Ureter (tissue), 1 donor: ENCODE measurements at regions not wholly inside any gene's neighbourhood (a gene's known extent, or its start where the extent isn't known, plus 50 kb on each side); places are given as distances from the start of the nearest gene placed in this dataset.

Source experiments
- DNase-seq: peaks from one replicate; pipeline ENCODE4 v3.0.0-alpha.2; 2020; ENCODE audit warnings: low spot score
- donor health status: DM: yes; HTN: yes; CAD: no.

DNA sequence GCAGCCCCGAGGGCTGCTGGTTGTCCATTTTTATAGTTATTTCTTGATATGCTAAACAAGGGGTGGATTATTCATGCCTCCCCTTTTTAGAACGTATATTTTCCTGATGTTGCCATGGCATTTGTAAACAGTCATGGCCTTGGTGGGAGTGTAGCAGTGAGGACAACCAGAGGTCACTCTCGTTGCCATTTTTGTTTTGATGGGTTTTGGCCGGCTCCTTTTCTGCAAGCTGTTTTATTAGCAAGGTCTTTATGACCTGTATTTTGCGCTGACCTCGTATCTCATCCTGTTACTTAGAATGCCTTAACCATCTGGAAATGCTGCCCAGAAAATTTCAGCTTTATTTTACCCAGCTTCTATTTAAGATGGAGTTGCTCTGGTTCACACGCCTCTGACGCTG lies 825.8 kb upstream of the CDH2 start:
- no peak for DNase-seq

- DNase-seq = no peak
Measured at GRCh38 chr18:28999726-29000125, 822.8 kb upstream of the CDH2 start.

- no peak for DNase-seq
Measured at GRCh38 chr18:28995319-28995718, 818.4 kb upstream of the CDH2 start.

DNA sequence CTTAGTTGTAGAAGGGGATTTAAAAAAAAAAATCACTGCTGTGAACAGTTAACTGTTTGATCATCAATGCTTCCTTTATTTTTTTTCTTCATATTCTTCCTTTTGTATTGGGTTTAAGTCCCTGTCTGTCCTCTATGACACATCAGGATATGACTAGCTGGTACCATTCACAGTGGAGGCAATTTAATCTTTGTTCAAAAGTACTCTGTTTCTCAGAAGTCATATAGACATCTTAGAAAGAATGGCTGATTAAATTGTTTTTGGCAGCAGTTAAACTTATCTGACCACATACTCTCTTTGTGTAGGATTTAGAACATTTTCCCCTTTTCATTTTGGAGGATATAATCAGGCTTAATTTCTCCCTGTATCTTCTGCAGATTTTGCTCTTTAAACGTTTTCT lies 807.8 kb upstream of the CDH2 start:
- no peak for DNase-seq

DNA sequence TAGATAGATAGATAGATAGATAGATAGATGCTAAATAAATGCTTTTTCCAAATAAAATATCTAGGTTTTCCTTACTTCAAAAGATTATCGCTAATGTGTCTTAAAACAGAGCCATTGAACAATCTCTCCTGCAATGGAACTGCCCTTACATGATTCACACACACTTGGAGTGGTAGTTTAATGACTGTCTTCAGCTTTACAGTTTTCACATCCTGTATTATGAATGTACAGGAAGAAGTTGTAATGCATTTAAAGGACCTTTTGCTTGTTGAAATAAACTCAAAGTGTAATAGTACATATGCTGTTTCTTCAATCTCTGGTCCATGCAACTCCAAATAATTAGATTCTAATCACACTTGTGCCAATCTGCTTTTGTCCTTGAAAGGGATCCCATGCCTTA lies 797.6 kb upstream of the CDH2 start:
- no peak for DNase-seq

- no peak for DNase-seq
Measured at GRCh38 chr18:28973324-28973723, 796.4 kb upstream of the CDH2 start.

GRCh38 chr18:28972333-28972907 lies 795.5 kb upstream of the CDH2 start:
- DNase-seq = no peak

DNA sequence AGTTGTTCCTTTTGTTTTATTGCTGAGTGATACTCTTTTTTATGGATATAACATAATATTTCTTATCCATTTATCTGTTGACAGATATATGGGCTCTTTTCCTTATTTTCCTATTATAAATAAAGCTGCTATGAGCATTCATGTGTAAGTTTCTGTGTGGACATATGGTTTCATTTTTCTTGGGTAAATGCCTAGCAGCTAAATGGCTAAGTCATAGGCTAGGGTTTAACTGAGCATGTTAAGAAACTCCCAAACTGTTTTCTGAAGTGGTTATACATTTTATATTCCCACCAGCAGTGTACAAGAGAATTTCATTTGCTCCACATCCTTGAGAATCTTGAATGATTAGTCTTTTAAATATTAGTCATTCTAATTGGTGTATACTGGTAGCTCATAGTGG lies 786.6 kb upstream of the CDH2 start:
- DNase-seq = no peak

GRCh38 chr18:28961669-28962228 lies 784.8 kb upstream of the CDH2 start:
- DNase-seq = no peak

GRCh38 chr18:28960146-28960545 lies 783.2 kb upstream of the CDH2 start:
- DNase-seq = no peak

GRCh38 chr18:28952339-28952738 lies 775.4 kb upstream of the CDH2 start:
- no peak for DNase-seq

DNA sequence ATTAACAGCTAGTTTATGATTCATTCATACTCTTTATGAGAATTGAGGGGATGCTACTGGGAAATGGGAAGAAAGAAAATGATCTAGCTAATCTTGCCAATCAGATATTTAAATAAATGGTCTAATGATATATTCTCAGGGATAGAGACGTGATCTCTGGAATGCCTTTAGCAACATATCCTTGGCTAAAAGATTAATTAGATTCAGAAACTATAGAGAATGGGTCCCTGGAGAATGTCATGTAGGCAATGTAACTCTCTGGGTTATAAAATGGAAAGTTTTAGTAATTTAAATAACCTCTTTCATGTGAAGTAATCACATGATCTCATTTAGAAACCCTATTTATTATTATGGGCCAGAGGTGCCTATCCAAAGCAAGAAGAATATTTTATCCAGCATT lies 771.0 kb upstream of the CDH2 start:
- DNase-seq = no peak

DNA sequence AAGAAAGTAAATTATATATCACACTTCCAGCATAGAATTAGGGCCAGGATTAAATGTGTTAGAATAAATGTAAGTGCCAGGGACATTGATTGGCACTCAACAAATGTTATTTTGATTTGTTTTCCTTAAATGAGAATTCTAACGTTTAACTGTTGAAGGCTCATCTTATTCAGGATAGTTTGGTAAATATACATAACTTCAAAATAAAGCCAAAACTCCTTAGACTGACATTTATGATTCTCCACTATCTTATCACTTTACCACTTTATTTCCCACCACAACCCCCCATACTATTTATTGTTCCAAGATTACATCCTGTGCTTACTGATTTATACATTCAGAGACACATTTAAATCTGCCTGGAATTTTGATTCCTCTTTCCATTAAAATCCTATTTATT lies 769.5 kb upstream of the CDH2 start:
- no peak for DNase-seq

DNA sequence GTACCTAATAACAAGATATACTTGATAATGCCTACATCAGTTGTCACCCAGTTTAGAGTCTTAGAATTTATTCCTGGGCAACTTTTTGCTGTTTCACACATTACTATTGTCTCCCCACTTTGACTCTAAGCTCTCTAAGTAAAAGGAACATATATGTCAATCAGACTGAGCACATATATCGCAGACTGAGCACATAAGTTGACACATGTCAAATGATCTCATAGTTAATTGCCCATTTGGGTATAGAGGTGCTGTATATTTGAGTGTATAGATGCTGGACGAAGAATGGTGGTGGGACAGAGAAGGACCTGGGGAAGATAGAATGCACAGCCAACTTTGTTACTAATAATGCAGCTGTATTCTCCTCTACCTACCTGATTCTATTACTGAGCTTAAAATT lies 746.0 kb upstream of the CDH2 start:
- DNase-seq = no peak

DNA sequence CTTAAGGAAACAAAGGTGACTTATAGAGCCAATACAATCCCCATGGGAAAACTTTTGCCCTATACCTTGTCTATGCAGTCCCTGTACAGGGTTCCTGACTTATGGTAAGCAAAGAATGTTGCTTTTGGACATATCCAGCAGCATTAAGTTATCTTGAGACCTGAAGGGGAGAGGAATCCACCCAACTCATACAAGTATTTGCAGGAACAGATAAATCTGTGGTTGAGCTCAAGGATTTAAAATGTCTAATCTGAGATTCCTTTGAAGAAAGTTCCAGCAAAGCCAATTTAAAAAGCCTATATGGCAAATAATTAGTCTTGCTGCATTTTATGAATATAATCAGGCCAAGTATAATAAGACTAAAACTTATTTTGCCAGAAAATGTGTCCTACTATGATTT lies 739.5 kb upstream of the CDH2 start:
- no peak for DNase-seq

GRCh38 chr18:28905509-28905908 lies 728.6 kb upstream of the CDH2 start:
- DNase-seq = no peak

DNA sequence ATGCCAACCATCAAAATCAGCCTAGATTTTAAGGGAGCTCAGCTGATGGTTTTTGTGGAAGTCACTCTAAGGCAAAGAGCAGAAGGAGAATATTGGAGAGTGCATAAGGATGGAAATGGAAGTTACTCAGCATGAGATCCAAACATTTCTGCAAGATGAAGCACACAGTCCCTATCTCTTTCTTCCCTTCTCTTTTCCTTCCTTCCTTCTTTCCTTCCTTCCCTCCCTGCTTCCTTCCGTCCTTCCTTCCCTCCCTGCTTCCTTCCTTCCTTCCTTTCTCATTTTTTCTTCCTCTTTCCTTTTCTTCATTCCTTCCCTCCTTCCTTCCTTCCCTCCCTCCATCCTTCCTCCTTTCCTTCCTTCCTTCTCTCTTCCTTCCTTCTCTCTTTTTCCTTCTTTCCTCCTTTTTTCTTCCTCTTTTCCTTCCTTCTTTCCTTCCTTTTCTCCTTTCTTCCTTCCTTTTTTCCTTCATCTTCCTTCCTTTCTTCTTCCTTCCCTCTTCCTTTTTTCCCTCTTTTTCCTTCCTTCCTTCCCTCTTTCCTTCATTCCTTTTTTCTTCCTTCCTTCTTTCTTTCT lies 727.9 kb upstream of the CDH2 start:
- DNase-seq = no peak

- DNase-seq = no peak
Measured at GRCh38 chr18:28903306-28903705, 726.4 kb upstream of the CDH2 start.

DNA sequence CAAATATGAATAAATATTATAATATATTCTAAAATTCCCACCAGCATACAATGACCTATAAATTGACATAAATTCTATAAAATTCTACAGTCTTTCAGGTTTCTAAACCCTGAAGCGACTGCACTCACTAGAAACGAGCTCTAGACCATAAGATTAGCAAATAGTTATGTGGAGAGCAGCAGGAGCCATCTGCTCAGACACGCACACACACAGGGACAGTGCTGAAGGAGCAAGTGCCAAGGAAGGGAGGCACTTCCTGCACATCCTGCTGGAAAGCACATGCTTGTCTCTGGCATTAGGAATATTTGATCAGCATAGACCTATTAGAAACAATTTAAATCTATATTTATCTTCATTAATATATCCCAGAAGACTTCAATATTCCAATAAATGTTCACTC lies 713.9 kb upstream of the CDH2 start:
- no peak for DNase-seq

DNA sequence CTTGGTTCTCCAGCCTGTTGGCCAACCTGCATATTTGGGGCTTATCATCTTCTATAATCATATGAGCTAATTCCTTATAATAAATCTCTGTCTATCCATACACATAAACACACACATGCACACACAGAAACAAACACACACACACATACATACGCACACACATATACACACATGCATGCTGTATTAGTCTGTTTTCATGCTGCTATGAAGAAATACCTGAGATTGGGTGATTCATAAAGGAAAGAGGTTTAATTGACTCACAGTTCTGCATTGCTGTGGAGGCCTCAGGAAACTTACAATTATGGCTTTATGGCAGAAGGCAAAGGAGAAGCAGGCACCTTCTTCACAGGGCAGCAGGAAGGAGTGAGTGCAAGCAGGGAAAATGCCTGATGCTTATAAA lies 707.4 kb upstream of the CDH2 start:
- DNase-seq = no peak

GRCh38 chr18:28880856-28881255 lies 703.9 kb upstream of the CDH2 start:
- DNase-seq = no peak

DNA sequence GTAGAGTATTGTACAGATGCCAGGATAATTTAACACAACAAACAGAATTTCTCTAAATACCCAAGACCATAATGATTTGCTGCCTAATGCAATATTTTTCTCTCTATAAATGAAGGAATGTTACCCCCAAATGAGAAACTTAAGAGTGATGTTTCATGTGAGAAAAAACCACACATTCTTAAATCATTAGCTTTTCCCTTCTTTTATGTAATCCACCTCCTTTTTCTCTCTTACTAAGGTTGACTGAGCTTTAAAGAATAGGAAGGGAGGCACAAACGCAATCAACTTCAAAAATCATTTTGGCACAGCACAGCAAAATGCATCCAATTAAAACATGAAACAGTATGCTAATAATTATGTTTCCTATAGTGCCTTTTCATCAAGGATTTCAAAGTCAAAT lies 698.1 kb upstream of the CDH2 start:
- no peak for DNase-seq

DNA sequence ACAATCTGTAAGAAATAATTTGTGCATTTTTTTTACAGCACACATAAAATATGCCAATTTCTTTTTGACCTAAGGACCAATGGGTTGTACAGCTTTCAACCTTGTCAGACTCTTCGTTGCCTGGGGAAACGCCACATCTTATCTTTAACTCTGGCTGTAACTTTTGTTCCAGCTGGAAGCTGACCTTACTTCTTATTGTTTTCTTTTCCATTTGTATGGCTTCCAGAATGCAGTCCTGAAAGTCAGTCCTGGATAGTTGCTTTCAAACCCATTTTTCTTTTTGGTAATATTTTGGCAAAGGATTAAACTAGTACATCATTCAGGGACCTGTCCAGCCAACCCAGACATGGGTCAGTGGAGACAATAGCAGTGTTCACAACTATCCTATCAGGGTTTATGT lies 686.5 kb upstream of the CDH2 start:
- no peak for DNase-seq

DNA sequence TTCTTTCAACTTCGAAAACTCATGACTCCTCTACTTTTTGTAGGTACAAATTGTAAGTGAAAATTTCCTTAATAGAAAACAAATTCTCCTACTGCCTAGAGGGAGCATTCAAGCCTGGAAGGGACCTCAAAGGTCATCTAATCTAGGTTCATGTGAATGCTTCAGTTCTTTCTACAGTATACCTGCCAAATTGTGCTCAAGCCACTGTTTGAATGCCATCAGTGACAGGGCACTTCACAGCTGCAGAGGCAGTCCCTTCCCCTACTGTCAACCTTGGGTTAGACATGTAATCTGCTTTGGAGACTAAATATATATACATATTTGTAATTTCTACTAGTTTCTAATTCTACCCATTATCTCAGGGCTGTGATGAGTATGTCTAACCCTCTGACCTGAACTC lies 681.3 kb upstream of the CDH2 start:
- no peak for DNase-seq
